Trophoblast cell (in vitro differentiated cells and primary cell): ENCODE measurements at regions not wholly inside any gene's neighbourhood (a gene's known extent, or its start where the extent isn't known, plus 50 kb on each side); places are given as distances from the start of the nearest gene placed in this dataset.

Source experiments
- DNase-seq, 2 donors: peaks; one replicate each; pipeline ENCODE4 v3.0.0-alpha.2; 2016
- H2AFZ ChIP-seq: 2 replicates; pipeline ENCODE4 v1.6.1; 2013; ENCODE audit warnings: low read length, moderate library complexity, mild to moderate bottlenecking; ENCODE audit not compliant: insufficient read depth, poor library complexity
- H2AK5ac ChIP-seq: 2 replicates; pipeline ENCODE4 v1.6.1; 2013; ENCODE audit warnings: mild to moderate bottlenecking, low read length
- H2BK120ac ChIP-seq: 2 replicates; pipeline ENCODE4 v1.6.1; 2013; ENCODE audit warnings: low read length, mild to moderate bottlenecking, moderate library complexity; ENCODE audit not compliant: insufficient read depth, poor library complexity
- H2BK12ac ChIP-seq: 2 replicates; pipeline ENCODE4 v1.6.1; 2013; ENCODE audit warnings: mild to moderate bottlenecking, low read length, moderate library complexity
- H2BK5ac ChIP-seq: 2 replicates; pipeline ENCODE4 v1.6.1; 2013; ENCODE audit warnings: low read length, low read depth, moderate library complexity, mild to moderate bottlenecking; ENCODE audit not compliant: poor library complexity
- H3K14ac ChIP-seq: 2 replicates; pipeline ENCODE4 v1.6.1; 2013; ENCODE audit warnings: mild to moderate bottlenecking, low read length
- H3K18ac ChIP-seq: 2 replicates; pipeline ENCODE4 v1.6.1; 2013; ENCODE audit warnings: mild to moderate bottlenecking, low read length
- H3K23ac ChIP-seq: 2 replicates; pipeline ENCODE4 v1.6.1; 2013; ENCODE audit warnings: low read length
- H3K27ac ChIP-seq: 2 replicates; pipeline ENCODE4 v1.5.1; 2013; ENCODE audit warnings: low read depth, mild to moderate bottlenecking, inconsistent platforms, low read length, moderate library complexity
- H3K27me3 ChIP-seq: 2 replicates; pipeline ENCODE4 v1.6.1; 2013; ENCODE audit warnings: inconsistent platforms, mild to moderate bottlenecking, low read length, moderate library complexity; ENCODE audit not compliant: insufficient read depth
- H3K36me3 ChIP-seq, 2 experiments: 1 replicate in 1 of 2; 2 replicates in 1 of 2; pipeline ENCODE4 v1.6.1; 2013; ENCODE audit warnings: low read length in 2 of 2, mild to moderate bottlenecking in 2 of 2, moderate library complexity in 1 of 2; ENCODE audit not compliant: insufficient read depth in 2 of 2, control insufficient read depth in 1 of 2
- H3K4ac ChIP-seq: 2 replicates; pipeline ENCODE4 v1.6.1; 2013; ENCODE audit warnings: low read depth, mild to moderate bottlenecking, low read length, moderate library complexity
- H3K4me1 ChIP-seq, 2 experiments: 1 replicate in 1 of 2; 2 replicates in 1 of 2; pipeline ENCODE4 v1.6.1; 2013; ENCODE audit warnings: low read length in 2 of 2, mild to moderate bottlenecking in 2 of 2, moderate library complexity in 1 of 2; ENCODE audit not compliant: insufficient read depth in 2 of 2, control insufficient read depth in 1 of 2
- H3K4me2 ChIP-seq: 2 replicates; pipeline ENCODE4 v1.6.1; 2013; ENCODE audit warnings: inconsistent platforms, mild to moderate bottlenecking, low read length, moderate library complexity
- H3K4me3 ChIP-seq: 2 replicates; pipeline ENCODE4 v1.5.1; 2013; ENCODE audit warnings: mild to moderate bottlenecking, low read depth, low read length, inconsistent platforms
- H3K79me1 ChIP-seq: one replicate; pipeline ENCODE4 v1.6.1; 2013; ENCODE audit warnings: low read length
- H3K79me2 ChIP-seq: 2 replicates; pipeline ENCODE4 v1.6.1; 2013; ENCODE audit warnings: low read length, mild to moderate bottlenecking; ENCODE audit not compliant: control insufficient read depth, insufficient read depth, poor library complexity
- H3K9ac ChIP-seq: 2 replicates; pipeline ENCODE4 v1.6.1; 2013; ENCODE audit warnings: mild to moderate bottlenecking, low read length
- H3K9me3 ChIP-seq: 2 replicates; pipeline ENCODE4 v1.6.1; 2013; ENCODE audit warnings: low read depth, mild to moderate bottlenecking, control low read depth, inconsistent platforms, low read length; ENCODE audit not compliant: insufficient read depth
- H4K12ac ChIP-seq: 2 replicates; pipeline ENCODE4 v1.6.1; 2013; ENCODE audit warnings: low read depth, mild to moderate bottlenecking, low read length, moderate library complexity
- H4K8ac ChIP-seq: 2 replicates; pipeline ENCODE4 v1.6.1; 2013; ENCODE audit warnings: low read depth, mild to moderate bottlenecking, low read length, moderate library complexity
- H4K91ac ChIP-seq: one replicate; pipeline ENCODE4 v1.6.1; 2013; ENCODE audit warnings: low read depth, mild to moderate bottlenecking, low read length, moderate library complexity
- WGBS: extraction: QIAGEN DNeasy Blood & Tissue Kit; methylation state at CpG from one replicate; pipeline ENCODE4 v1.1.7; 2013; ENCODE audit warnings: missing lambda C conversion rate; ENCODE audit not compliant: insufficient read length, insufficient coverage; ENCODE audit errors: extremely low coverage; 5-methylcytosine and 5-hydroxymethylcytosine counted together

GRCh38 chr1:218616681-218617080 is 271.5 kb downstream of the TGFB2 start:
- H2BK12ac ChIP-seq: no peak overlapping the region
- no peak overlapping the region for H4K12ac ChIP-seq
- H3K18ac ChIP-seq: no peak overlapping the region
- no peak for DNase-seq
- no peaks in the 10 kb centered on the region for H3K27me3 ChIP-seq
- H3K79me1 ChIP-seq: no peaks in the 10 kb centered on the region
- no peak overlapping the region for H4K91ac ChIP-seq
- H4K8ac ChIP-seq: no peak overlapping the region
- H3K23ac ChIP-seq: no peak overlapping the region
- H2AK5ac ChIP-seq: no peak overlapping the region
- H3K9ac ChIP-seq: no peak overlapping the region
- H3K4me1 ChIP-seq: no peaks in the 10 kb centered on the region
- H2AFZ ChIP-seq: no peak overlapping the region
- no peaks in the 10 kb centered on the region for H3K36me3 ChIP-seq
- WGBS: no CpG with 5 or more reads among the region's 1 CpG
- no peak overlapping the region for H2BK120ac ChIP-seq
- H3K4me3 ChIP-seq: no peak overlapping the region
- H3K4me2 ChIP-seq: no peak overlapping the region
- H3K9me3 ChIP-seq: no peaks in the 10 kb centered on the region
- H2BK5ac ChIP-seq: no peak overlapping the region
- no peak overlapping the region for H3K4ac ChIP-seq
- no peaks in the 10 kb centered on the region for H3K79me2 ChIP-seq
- no peak overlapping the region for H3K27ac ChIP-seq
- H3K14ac ChIP-seq: no peak overlapping the region

- Histone ChIP-seq H2BK120ac (no peak overlapping the region), H3K4me3 (no peak overlapping the region), H3K27ac (no peak overlapping the region), H3K4me1 (no peaks in the 10 kb centered on the region), H2BK12ac (no peak overlapping the region), H4K8ac (no peak overlapping the region), H3K36me3 (no peaks in the 10 kb centered on the region), H3K4ac (no peak overlapping the region), H3K14ac (no peak overlapping the region), H3K18ac (no peak overlapping the region), H2AFZ (no peak overlapping the region), H3K79me2 (no peaks in the 10 kb centered on the region), H2BK5ac (no peak overlapping the region), H2AK5ac (no peak overlapping the region), H3K27me3 (no peaks in the 10 kb centered on the region), H3K9ac (no peak overlapping the region), H4K12ac (no peak overlapping the region), H3K23ac (no peak overlapping the region), H3K4me2 (no peak overlapping the region), H3K79me1 (no peaks in the 10 kb centered on the region), H3K9me3 (no peaks in the 10 kb centered on the region), H4K91ac (no peak overlapping the region)
- no peak for DNase-seq
Observed at GRCh38 chr1:218617986-218618385, 272.9 kb downstream of the TGFB2 start.

GRCh38 chr1:218620956-218621355 is 275.8 kb downstream of the TGFB2 start:
- no peaks in the 10 kb centered on the region for H3K79me2 ChIP-seq
- H3K4me2 ChIP-seq: no peak overlapping the region
- DNase-seq: no peak
- H3K27ac ChIP-seq: no peak overlapping the region
- no peak overlapping the region for H3K14ac ChIP-seq
- no peak overlapping the region for H4K91ac ChIP-seq
- no peak overlapping the region for H3K4ac ChIP-seq
- H2BK5ac ChIP-seq: no peak overlapping the region
- H3K9ac ChIP-seq: no peak overlapping the region
- H3K36me3 ChIP-seq: no peaks in the 10 kb centered on the region
- no peaks in the 10 kb centered on the region for H3K4me1 ChIP-seq
- H3K4me3 ChIP-seq: no peak overlapping the region
- no peaks in the 10 kb centered on the region for H3K9me3 ChIP-seq
- no CpG with 5 or more reads among the region's 1 CpG for WGBS
- H2BK12ac ChIP-seq: peak overlapping the region; percentile 69
- no peaks in the 10 kb centered on the region for H3K79me1 ChIP-seq
- no peak overlapping the region for H2AFZ ChIP-seq
- H3K18ac ChIP-seq: no peak overlapping the region
- H2BK120ac ChIP-seq: no peak overlapping the region
- H3K27me3 ChIP-seq: no peaks in the 10 kb centered on the region
- no peak overlapping the region for H4K12ac ChIP-seq
- no peak overlapping the region for H2AK5ac ChIP-seq
- H3K23ac ChIP-seq: no peak overlapping the region
- no peak overlapping the region for H4K8ac ChIP-seq

GRCh38 chr1:218624052-218624451 is 278.9 kb downstream of the TGFB2 start:
- no peaks in the 10 kb centered on the region for H3K79me1 ChIP-seq
- WGBS: no CpG with 5 or more reads among the region's 2 CpGs
- no peak overlapping the region for H3K14ac ChIP-seq
- H3K4ac ChIP-seq: no peak overlapping the region
- no peak overlapping the region for H2AFZ ChIP-seq
- H4K12ac ChIP-seq: no peak overlapping the region
- H2AK5ac ChIP-seq: no peak overlapping the region
- H4K8ac ChIP-seq: no peak overlapping the region
- H3K36me3 ChIP-seq: no peaks in the 10 kb centered on the region
- no peaks in the 10 kb centered on the region for H3K79me2 ChIP-seq
- H4K91ac ChIP-seq: no peak overlapping the region
- no peak for DNase-seq
- no peak overlapping the region for H3K27ac ChIP-seq
- H3K4me2 ChIP-seq: no peak overlapping the region
- no peak overlapping the region for H3K23ac ChIP-seq
- H3K9me3 ChIP-seq: no peaks in the 10 kb centered on the region
- H2BK5ac ChIP-seq: no peak overlapping the region
- no peak overlapping the region for H3K4me3 ChIP-seq
- no peaks in the 10 kb centered on the region for H3K4me1 ChIP-seq
- H3K18ac ChIP-seq: no peak overlapping the region
- H2BK120ac ChIP-seq: no peak overlapping the region
- H3K9ac ChIP-seq: no peak overlapping the region
- H3K27me3 ChIP-seq: no peaks in the 10 kb centered on the region
- no peak overlapping the region for H2BK12ac ChIP-seq
